OCI-LY7 (cell line): ENCODE measurements at regions not wholly inside any gene's neighbourhood (a gene's known extent, or its start where the extent isn't known, plus 50 kb on each side); places are given as distances from the start of the nearest gene placed in this dataset.

Experiments
- CTCF ChIP-seq: fragments of 200-600 bp; sonication (generic); conservative IDR thresholded peaks from 2 replicates; pipeline ENCODE4 v1.5.1; 2014; ENCODE audit warnings: mild to moderate bottlenecking, antibody characterized with exemption, low read length, moderate library complexity, mixed read lengths
- EZH2phosphoT487 ChIP-seq: fragments of 200-600 bp; sonication (generic); IDR thresholded peaks from 2 replicates; pipeline ENCODE4 v1.6.1; 2018; ENCODE audit warnings: low read depth, borderline replicate concordance, mild to moderate bottlenecking, mixed run types, antibody characterized with exemption, low read length, moderate library complexity, mixed read lengths

GRCh38 chr3:117135207-117135606 is 425.6 kb downstream of the TUSC7 start:
- TF ChIP-seq CTCF (no peak), EZH2phosphoT487 (no peak)
